Upper lobe of left lung (tissue), 6 donors: ENCODE measurements at regions not wholly inside any gene's neighbourhood (a gene's known extent, or its start where the extent isn't known, plus 50 kb on each side); places are given as distances from the start of the nearest gene placed in this dataset.
"Not testable (repeated sequence)": the region's sequence is repeated elsewhere in the genome, so short reads cannot be mapped to it uniquely, and the experiment has no call there.

Experiments
- ATAC-seq, 2 donors: fragments of 200-7000 bp; cut with Tn5 transposase; one replicate each; pipeline ENCODE4 v1.9.1; 2022; ENCODE audit warnings: mild to moderate bottlenecking in 2 of 2, moderate library complexity in 2 of 2; ENCODE audit not compliant: low FRiP score in 2 of 2
- DNase-seq, 2 donors: peaks; one replicate each; pipeline ENCODE4 v3.0.0-alpha.2; 2019 to 2020
- H3K27ac ChIP-seq, 4 donors: fragments of 200-600 bp; sonication (generic); one replicate each; pipeline ENCODE4 v1.5.1; 2016 to 2019
- H3K27me3 ChIP-seq, 4 donors: fragments of 200-600 bp; sonication (generic); one replicate each; pipeline ENCODE4 v1.5.1; 2017 to 2019
- H3K36me3 ChIP-seq, 4 donors: fragments of 200-600 bp; sonication (generic); one replicate each; pipeline ENCODE4 v1.5.1; 2016 to 2019
- H3K4me1 ChIP-seq, 4 donors: fragments of 200-600 bp; sonication (generic); one replicate each; pipeline ENCODE4 v1.5.1; 2018 to 2019
- H3K4me3 ChIP-seq, 4 donors: fragments of 200-600 bp; sonication (generic); one replicate each; pipeline ENCODE4 v1.5.1; 2017 to 2019; ENCODE audit warnings: mild to moderate bottlenecking in 2 of 4, moderate library complexity in 1 of 4
- H3K9me3 ChIP-seq, 4 donors: fragments of 200-600 bp; sonication (generic); one replicate each; pipeline ENCODE4 v1.5.1; 2018 to 2019
- EP300 ChIP-seq, 4 donors: sonication (generic); formaldehyde crosslinking; IDR thresholded peaks; one replicate each; pipeline ENCODE4 v1.5.1; 2017; ENCODE audit warnings: antibody characterized with exemption in 4 of 4, control low read depth in 2 of 4
- POLR2A ChIP-seq, 4 donors: fragments of 450-650 bp; IDR thresholded peaks; one replicate each; pipeline ENCODE4 v1.5.1; 2016 to 2017; ENCODE audit warnings: antibody characterized with exemption in 4 of 4, mild to moderate bottlenecking in 2 of 4
- POLR2AphosphoS5 ChIP-seq, 2 donors: sonication (generic); formaldehyde crosslinking; IDR thresholded peaks; one replicate each; pipeline ENCODE4 v1.5.1; 2017; ENCODE audit warnings: antibody characterized with exemption in 2 of 2
- WGBS, 2 donors: methylation state at CpG; one replicate each; pipeline ENCODE4 v1.1.5; 2017 to 2018; 5-methylcytosine and 5-hydroxymethylcytosine counted together
- TF ChIP-seq, protein P1 (sequence below), 6 experiments: fragments of 450-650 bp in 4 of 6; fragments of 200-600 bp in 2 of 6; sonication (generic) in 2 of 6; IDR thresholded peaks; one replicate each; pipeline ENCODE4 v1.5.1; 2016 to 2019; ENCODE audit warnings: antibody characterized with exemption in 6 of 6
- donor health status: DM: no; HTN: no; CAD: no; lungs with moderate emphysema.
- donor health status: DM: no; HTN: yes; CAD: no; lungs with severe emphysema.

DNA sequence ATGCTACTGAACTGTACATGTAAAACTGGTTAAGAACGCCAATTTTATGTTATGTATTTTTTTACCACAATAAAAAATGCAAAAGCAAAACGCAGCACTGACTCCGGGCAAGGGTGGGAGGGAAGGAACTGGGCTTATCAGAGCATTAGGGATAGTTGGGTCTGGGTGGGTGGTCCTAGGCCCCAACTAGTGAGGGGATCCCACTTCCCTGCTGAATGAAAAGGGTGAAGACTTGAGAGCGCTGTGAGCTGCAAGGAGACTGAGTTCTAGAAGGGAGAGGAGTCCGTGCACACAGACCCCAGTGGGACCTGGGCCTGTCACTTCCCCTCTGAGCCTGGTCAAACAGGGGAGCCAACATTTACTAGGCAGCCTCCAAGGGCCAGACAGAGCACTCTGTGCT is 98.6 kb downstream of the TPRA1 start:
- no peak for TF ChIP-seq EP300 (IDR thresholded peaks at IDR 0.05)
- TF ChIP-seq, protein P1, sequence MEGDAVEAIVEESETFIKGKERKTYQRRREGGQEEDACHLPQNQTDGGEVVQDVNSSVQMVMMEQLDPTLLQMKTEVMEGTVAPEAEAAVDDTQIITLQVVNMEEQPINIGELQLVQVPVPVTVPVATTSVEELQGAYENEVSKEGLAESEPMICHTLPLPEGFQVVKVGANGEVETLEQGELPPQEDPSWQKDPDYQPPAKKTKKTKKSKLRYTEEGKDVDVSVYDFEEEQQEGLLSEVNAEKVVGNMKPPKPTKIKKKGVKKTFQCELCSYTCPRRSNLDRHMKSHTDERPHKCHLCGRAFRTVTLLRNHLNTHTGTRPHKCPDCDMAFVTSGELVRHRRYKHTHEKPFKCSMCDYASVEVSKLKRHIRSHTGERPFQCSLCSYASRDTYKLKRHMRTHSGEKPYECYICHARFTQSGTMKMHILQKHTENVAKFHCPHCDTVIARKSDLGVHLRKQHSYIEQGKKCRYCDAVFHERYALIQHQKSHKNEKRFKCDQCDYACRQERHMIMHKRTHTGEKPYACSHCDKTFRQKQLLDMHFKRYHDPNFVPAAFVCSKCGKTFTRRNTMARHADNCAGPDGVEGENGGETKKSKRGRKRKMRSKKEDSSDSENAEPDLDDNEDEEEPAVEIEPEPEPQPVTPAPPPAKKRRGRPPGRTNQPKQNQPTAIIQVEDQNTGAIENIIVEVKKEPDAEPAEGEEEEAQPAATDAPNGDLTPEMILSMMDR (IDR thresholded peaks at IDR 0.05): no peak
- TF ChIP-seq POLR2A (IDR thresholded peaks at IDR 0.05): no peak
- TF ChIP-seq POLR2AphosphoS5 (IDR thresholded peaks at IDR 0.05): no peak
- 89 to 90% methylated on average over 5 of the region's 5 CpGs for WGBS, 2 donors

DNA sequence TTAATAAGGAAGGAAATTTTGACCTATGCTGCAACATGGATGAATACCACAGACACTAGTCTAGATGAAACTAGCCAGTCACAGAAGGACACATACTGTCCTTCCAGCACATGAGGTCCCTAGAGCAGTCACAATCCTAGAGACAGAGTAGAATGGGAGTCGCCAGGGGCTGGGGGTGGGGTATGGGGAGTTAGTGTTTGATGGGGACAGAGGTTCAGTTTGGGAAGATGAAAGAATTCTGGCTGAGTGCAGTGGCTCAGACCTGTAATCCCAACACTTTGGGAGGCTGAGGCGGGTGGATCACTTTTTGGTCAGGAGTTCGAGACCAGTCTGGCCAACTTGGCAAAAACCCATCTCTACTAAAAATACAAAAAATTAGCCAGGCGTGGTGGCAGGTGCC is 99.2 kb downstream of the TPRA1 start:
- TF ChIP-seq POLR2AphosphoS5 (IDR thresholded peaks at IDR 0.05) (no peak), POLR2A (IDR thresholded peaks at IDR 0.05) (no peak), EP300 (IDR thresholded peaks at IDR 0.05) (no peak)
- TF ChIP-seq, protein P1 (IDR thresholded peaks at IDR 0.05): no peak
- Histone ChIP-seq H3K36me3 (no peaks in the 10 kb centered on the region), H3K27me3 (no peaks in the 10 kb centered on the region), H3K27ac (no peak overlapping the region), H3K9me3 (no peaks in the 10 kb centered on the region), H3K4me1 (no peaks in the 10 kb centered on the region), H3K4me3 (no peak overlapping the region)
- no peak for DNase-seq
- no peak for ATAC-seq
- 85 to 96% methylated on average over 4 of the region's 4 CpGs for WGBS, 2 donors

More for the DNA sequence above, 98.6 kb downstream of the TPRA1 start:
- Histone ChIP-seq H3K27me3 (no peaks in the 10 kb centered on the region), H3K27ac (no peak overlapping the region), H3K36me3 (no peaks in the 10 kb centered on the region), H3K9me3 (no peaks in the 10 kb centered on the region), H3K4me3 (no peak overlapping the region), H3K4me1 (no peaks in the 10 kb centered on the region)
- ATAC-seq: no peak
- no peak for DNase-seq

DNA sequence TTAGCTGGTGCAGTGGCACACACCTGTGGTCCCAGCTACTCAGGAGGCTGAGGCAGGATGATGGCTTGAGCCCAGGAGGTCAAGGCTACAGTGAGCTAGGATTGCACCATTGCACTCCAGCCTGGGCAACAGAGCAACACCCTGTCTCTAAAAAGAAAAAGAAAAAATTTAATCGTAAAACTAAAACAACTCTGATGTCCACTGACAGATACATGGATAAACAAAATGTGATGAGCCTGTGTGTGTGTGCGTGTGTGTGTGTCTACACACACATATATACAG is 99.6 kb downstream of the TPRA1 start:
- ATAC-seq, H3K4me3 ChIP-seq, H3K36me3 ChIP-seq, H3K9me3 ChIP-seq, H3K4me1 ChIP-seq, H3K27ac ChIP-seq, H3K27me3 ChIP-seq, DNase-seq: not testable (repeated sequence)
- WGBS, 2 donors: 66 to 79% methylated on average over 2 of the region's 2 CpGs

DNA sequence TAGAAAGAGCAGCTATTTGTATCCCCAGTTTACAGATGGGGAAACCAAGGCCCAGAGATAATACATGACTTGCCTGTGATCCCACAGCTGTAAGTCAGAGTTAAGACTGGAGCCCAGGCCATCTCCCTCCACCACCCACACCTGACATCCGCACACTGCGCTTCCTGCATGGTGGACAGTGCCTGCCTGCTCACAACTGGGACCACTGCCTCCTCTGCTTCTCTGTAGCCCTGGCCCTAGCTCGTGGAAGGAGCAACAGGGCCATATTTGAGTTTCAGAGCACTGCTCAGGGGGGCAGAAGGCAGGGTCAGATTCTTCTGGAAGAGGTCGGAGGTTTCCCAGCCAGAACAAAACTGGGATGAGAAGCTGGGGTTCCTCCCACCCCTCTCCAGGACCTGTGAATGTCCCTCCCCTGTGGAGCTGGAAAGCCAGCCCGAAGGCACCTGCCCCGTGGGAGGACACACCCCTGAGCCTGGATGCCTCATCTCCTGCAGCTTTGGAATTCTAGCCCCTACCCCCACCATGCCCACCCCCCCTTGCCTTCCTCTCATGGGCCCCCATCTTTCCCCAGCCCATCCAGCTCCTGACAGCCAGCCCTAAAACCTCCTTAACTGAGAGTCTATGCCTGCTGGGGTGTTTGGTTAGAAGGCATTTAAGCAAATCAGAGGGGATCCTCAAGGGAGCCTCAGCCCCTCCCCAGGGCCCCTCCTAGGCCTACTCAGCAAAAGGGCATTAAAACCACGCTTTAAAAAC is 100.1 kb downstream of the TPRA1 start:
- no peaks in the 10 kb centered on the region for H3K4me1 ChIP-seq
- H3K27me3 ChIP-seq: no peaks in the 10 kb centered on the region
- 72 to 74% methylated on average over 6 to 7 of the region's 7 CpGs for WGBS, 2 donors
- ATAC-seq (no peak), DNase-seq (no peak)
- H3K9me3 ChIP-seq: no peaks in the 10 kb centered on the region
- TF ChIP-seq, protein P1 (IDR thresholded peaks at IDR 0.05): no peak
- no peak for TF ChIP-seq POLR2AphosphoS5 (IDR thresholded peaks at IDR 0.05)
- no peak for TF ChIP-seq POLR2A (IDR thresholded peaks at IDR 0.05)
- no peak for TF ChIP-seq EP300 (IDR thresholded peaks at IDR 0.05)
- H3K36me3 ChIP-seq: no peaks in the 10 kb centered on the region
- no peak overlapping the region for H3K27ac ChIP-seq
- no peak overlapping the region for H3K4me3 ChIP-seq

DNA sequence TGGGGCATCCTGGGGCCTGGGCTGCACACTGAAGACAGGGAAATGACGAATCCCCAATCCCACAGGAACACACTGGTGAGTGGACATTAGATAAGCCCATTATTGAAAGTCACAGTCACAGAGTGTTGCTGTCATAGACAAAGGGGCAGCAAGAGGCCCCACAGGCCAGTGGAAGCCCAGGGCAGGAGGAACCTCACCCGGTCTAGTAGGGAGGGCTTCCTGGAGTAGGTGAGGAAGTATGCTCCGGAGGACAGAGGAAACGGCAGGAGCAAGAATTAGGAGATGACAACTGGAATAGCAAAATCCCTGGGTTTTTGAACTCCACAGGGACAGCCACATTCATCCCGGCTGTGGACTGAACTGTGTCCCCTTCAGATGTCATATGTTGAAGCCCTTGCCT is 101.2 kb downstream of the TPRA1 start:
- Histone ChIP-seq H3K36me3 (no peaks in the 10 kb centered on the region), H3K4me1 (no peaks in the 10 kb centered on the region), H3K9me3 (no peaks in the 10 kb centered on the region), H3K27ac (no peak overlapping the region), H3K27me3 (no peaks in the 10 kb centered on the region), H3K4me3 (no peak overlapping the region)
- 83 to 91% methylated on average over 4 to 5 of the region's 5 CpGs for WGBS, 2 donors
- DNase-seq: no peak
- TF ChIP-seq, protein P1 (IDR thresholded peaks at IDR 0.05): no peak
- TF ChIP-seq POLR2AphosphoS5 (IDR thresholded peaks at IDR 0.05): no peak
- no peak for TF ChIP-seq EP300 (IDR thresholded peaks at IDR 0.05)
- no peak for TF ChIP-seq POLR2A (IDR thresholded peaks at IDR 0.05)
- ATAC-seq: no peak
